Stimulated activated memory B cell treated with anti-CD40 and anti-IgM and Interleukin-4, amounts not matched to agents 10 μg/mL and 1 μg/mL and 100 μg/mL, for 72 hours (primary cell): ENCODE measurements at regions not wholly inside any gene's neighbourhood (a gene's known extent, or its start where the extent isn't known, plus 50 kb on each side); places are given as distances from the start of the nearest gene placed in this dataset.
"Not testable (repeated sequence)": the region's sequence is repeated elsewhere in the genome, so short reads cannot be mapped to it uniquely, and the experiment has no call there.

ENCODE experiments used
- ATAC-seq: fragments of 150-1000 bp; cut with Tn5 transposase; 2 replicates; pipeline ENCODE4 v1.10.0; 2021
- H3K27ac Mint-ChIP-seq: one replicate; pipeline ENCODE4 v1.8.0; 2022; ENCODE audit warnings: mild to moderate bottlenecking, mixed read lengths
- H3K27me3 Mint-ChIP-seq: one replicate; pipeline ENCODE4 v1.8.0; 2022; ENCODE audit warnings: mixed read lengths
- H3K36me3 Mint-ChIP-seq: one replicate; pipeline ENCODE4 v1.8.0; 2022; ENCODE audit warnings: mixed read lengths
- H3K4me1 Mint-ChIP-seq: one replicate; pipeline ENCODE4 v1.8.0; 2022; ENCODE audit warnings: mixed read lengths
- H3K4me3 Mint-ChIP-seq: one replicate; pipeline ENCODE4 v1.8.0; 2022; ENCODE audit warnings: mild to moderate bottlenecking, moderate library complexity, mixed read lengths
- H3K9me3 Mint-ChIP-seq: one replicate; pipeline ENCODE4 v1.8.0; 2022; ENCODE audit warnings: mixed read lengths

- Mint-ChIP-seq H3K36me3 (no peaks in the 10 kb centered on the region), H3K27ac (no peak overlapping the region), H3K9me3 (no peaks in the 10 kb centered on the region), H3K27me3 (no peaks in the 10 kb centered on the region), H3K4me3 (no peak overlapping the region), H3K4me1 (no peaks in the 10 kb centered on the region)
- no peak for ATAC-seq
Measured at GRCh38 chr12:59067083-59067482, 146.8 kb upstream of the LRIG3 start.

GRCh38 chr12:59066445-59066844 lies 146.1 kb upstream of the LRIG3 start:
- H3K9me3 Mint-ChIP-seq, result no peaks in the 10 kb centered on the region
- no peak overlapping the region for H3K4me3 Mint-ChIP-seq
- no peaks in the 10 kb centered on the region for H3K27me3 Mint-ChIP-seq
- H3K4me1 Mint-ChIP-seq, result no peaks in the 10 kb centered on the region
- ATAC-seq, result no peak
- no peaks in the 10 kb centered on the region for H3K36me3 Mint-ChIP-seq
- no peak overlapping the region for H3K27ac Mint-ChIP-seq

GRCh38 chr12:59059088-59059935 lies 139.0 kb upstream of the LRIG3 start:
- H3K4me3 Mint-ChIP-seq, result no peak overlapping the region
- H3K27ac Mint-ChIP-seq, result no peak overlapping the region
- H3K36me3 Mint-ChIP-seq, result no peaks in the 10 kb centered on the region
- no peak for ATAC-seq
- no peaks in the 10 kb centered on the region for H3K9me3 Mint-ChIP-seq
- no peaks in the 10 kb centered on the region for H3K4me1 Mint-ChIP-seq
- H3K27me3 Mint-ChIP-seq, result no peaks in the 10 kb centered on the region

- no peaks in the 10 kb centered on the region for H3K9me3 Mint-ChIP-seq
- H3K4me3 Mint-ChIP-seq, result no peak overlapping the region
- no peaks in the 10 kb centered on the region for H3K4me1 Mint-ChIP-seq
- no peak overlapping the region for H3K27ac Mint-ChIP-seq
- H3K36me3 Mint-ChIP-seq, result no peaks in the 10 kb centered on the region
- no peak for ATAC-seq
- H3K27me3 Mint-ChIP-seq, result no peaks in the 10 kb centered on the region
Measured at GRCh38 chr12:59056966-59057365, 136.7 kb upstream of the LRIG3 start.

- Mint-ChIP-seq H3K27ac (no peak overlapping the region), H3K4me3 (no peak overlapping the region), H3K9me3 (no peaks in the 10 kb centered on the region), H3K4me1 (no peaks in the 10 kb centered on the region), H3K36me3 (no peaks in the 10 kb centered on the region), H3K27me3 (no peaks in the 10 kb centered on the region)
- no peak for ATAC-seq
Measured at GRCh38 chr12:59055204-59055860, 135.0 kb upstream of the LRIG3 start.

- H3K4me3 Mint-ChIP-seq, H3K4me1 Mint-ChIP-seq, ATAC-seq, H3K27me3 Mint-ChIP-seq, H3K9me3 Mint-ChIP-seq, H3K27ac Mint-ChIP-seq, H3K36me3 Mint-ChIP-seq: not testable (repeated sequence)
Measured at GRCh38 chr12:59053266-59053899, 133.1 kb upstream of the LRIG3 start.

GRCh38 chr12:59046763-59047534 lies 126.6 kb upstream of the LRIG3 start:
- H3K4me3 Mint-ChIP-seq, result no peak overlapping the region
- ATAC-seq, result no peak

GRCh38 chr12:59044791-59045190 lies 124.5 kb upstream of the LRIG3 start:
- Mint-ChIP-seq H3K27ac (no peak overlapping the region), H3K27me3 (no peaks in the 10 kb centered on the region), H3K9me3 (no peaks in the 10 kb centered on the region), H3K4me3 (no peak overlapping the region), H3K36me3 (no peaks in the 10 kb centered on the region), H3K4me1 (no peaks in the 10 kb centered on the region)
- no peak for ATAC-seq

More at GRCh38 chr12:59046763-59047534, 126.6 kb upstream of the LRIG3 start:
- Mint-ChIP-seq H3K27ac (no peak overlapping the region), H3K4me1 (no peaks in the 10 kb centered on the region), H3K36me3 (no peaks in the 10 kb centered on the region), H3K9me3 (no peaks in the 10 kb centered on the region), H3K27me3 (no peaks in the 10 kb centered on the region)

- no peaks in the 10 kb centered on the region for H3K27me3 Mint-ChIP-seq
- H3K27ac Mint-ChIP-seq, result no peak overlapping the region
- H3K4me1 Mint-ChIP-seq, result no peaks in the 10 kb centered on the region
- peaks cover 4% of the 10 kb centered on the region for H3K9me3 Mint-ChIP-seq
- no peak for ATAC-seq
- H3K4me3 Mint-ChIP-seq, result no peak overlapping the region
- no peaks in the 10 kb centered on the region for H3K36me3 Mint-ChIP-seq
Measured at GRCh38 chr12:59041241-59042121, 121.2 kb upstream of the LRIG3 start.

GRCh38 chr12:59040656-59041055 lies 120.4 kb upstream of the LRIG3 start:
- no peak for ATAC-seq
- no peaks in the 10 kb centered on the region for H3K36me3 Mint-ChIP-seq
- peaks cover 4% of the 10 kb centered on the region for H3K9me3 Mint-ChIP-seq
- H3K27me3 Mint-ChIP-seq, result no peaks in the 10 kb centered on the region
- no peak overlapping the region for H3K4me3 Mint-ChIP-seq
- no peak overlapping the region for H3K27ac Mint-ChIP-seq
- no peaks in the 10 kb centered on the region for H3K4me1 Mint-ChIP-seq

- Mint-ChIP-seq H3K27me3 (no peaks in the 10 kb centered on the region), H3K9me3 (peaks cover 4% of the 10 kb centered on the region), H3K36me3 (no peaks in the 10 kb centered on the region), H3K4me1 (no peaks in the 10 kb centered on the region), H3K4me3 (no peak overlapping the region), H3K27ac (no peak overlapping the region)
- ATAC-seq, result no peak
Measured at GRCh38 chr12:59040043-59040442, 119.7 kb upstream of the LRIG3 start.

- ATAC-seq, result no peak
- H3K9me3 Mint-ChIP-seq, result peaks cover 4% of the 10 kb centered on the region
- no peak overlapping the region for H3K4me3 Mint-ChIP-seq
- no peak overlapping the region for H3K27ac Mint-ChIP-seq
- H3K4me1 Mint-ChIP-seq, result no peaks in the 10 kb centered on the region
- H3K36me3 Mint-ChIP-seq, result no peaks in the 10 kb centered on the region
- no peaks in the 10 kb centered on the region for H3K27me3 Mint-ChIP-seq
Measured at GRCh38 chr12:59039005-59039404, 118.7 kb upstream of the LRIG3 start.

- no peak for ATAC-seq
- Mint-ChIP-seq H3K36me3 (no peaks in the 10 kb centered on the region), H3K27ac (no peak overlapping the region), H3K4me1 (no peaks in the 10 kb centered on the region), H3K9me3 (peaks cover 7% of the 10 kb centered on the region), H3K4me3 (no peak overlapping the region), H3K27me3 (no peaks in the 10 kb centered on the region)
Measured at GRCh38 chr12:59036973-59037762, 116.9 kb upstream of the LRIG3 start.

GRCh38 chr12:59036347-59036746 lies 116.0 kb upstream of the LRIG3 start:
- Mint-ChIP-seq H3K4me1 (no peaks in the 10 kb centered on the region), H3K4me3 (no peak overlapping the region), H3K27ac (no peak overlapping the region), H3K27me3 (no peaks in the 10 kb centered on the region), H3K36me3 (no peaks in the 10 kb centered on the region), H3K9me3 (peaks cover 7% of the 10 kb centered on the region)
- ATAC-seq, result no peak
